ENCODE measurements at regions not wholly inside any gene's neighbourhood (a gene's known extent, or its start where the extent isn't known, plus 50 kb on each side); places are given as distances from the start of the nearest gene placed in this dataset.

GRCh38 chr5:161167016-161167767 is 315.2 kb upstream of the ATP10B start:
- H3K36me3 ChIP-seq: no peaks in the 10 kb centered on the region
- intact Hi-C loops (cut with DNase I): no loop called here
- H3K9me3 ChIP-seq: peaks cover 0 to 7% (median 0%) of the 10 kb centered on the region in 12 donors
- H3K27ac ChIP-seq: no peak overlapping the region
- H3K4me3 ChIP-seq: no peak overlapping the region
- H3K27me3 ChIP-seq: no peaks in the 10 kb centered on the region
- TF ChIP-seq POLR2A (IDR thresholded peaks at IDR 0.05) (no peak), CTCF (IDR thresholded peaks at IDR 0.05) (no peak)
- no peaks in the 10 kb centered on the region for H3K4me1 ChIP-seq
- DNase-seq: no peak
- no peak for ATAC-seq
- 74 to 82% (median 79%) methylated on average over 6 of the region's 6 CpGs for WGBS, 4 donors

GRCh38 chr5:161165998-161166660 is 314.1 kb upstream of the ATP10B start:
- WGBS, 4 donors: 94 to 97% (median 96%) methylated on average over 21 to 30 of the region's 30 CpGs
- H3K27ac ChIP-seq: no peak overlapping the region
- H3K27me3 ChIP-seq: no peaks in the 10 kb centered on the region
- peak in 1 of 5 donors; percentile 53 for DNase-seq
- H3K4me1 ChIP-seq: no peaks in the 10 kb centered on the region
- intact Hi-C loops (cut with DNase I): no loop called here
- peaks cover 0 to 7% (median 0%) of the 10 kb centered on the region in 12 donors for H3K9me3 ChIP-seq
- ATAC-seq: no peak
- H3K36me3 ChIP-seq: no peaks in the 10 kb centered on the region
- no peak overlapping the region for H3K4me3 ChIP-seq
- no peak for TF ChIP-seq CTCF (IDR thresholded peaks at IDR 0.05)
- TF ChIP-seq POLR2A (IDR thresholded peaks at IDR 0.05): no peak

- intact Hi-C loops (cut with DNase I): no loop called here
- WGBS, 4 donors: 60 to 77% (median 66%) methylated on average over 2 of the region's 2 CpGs
- H3K36me3 ChIP-seq: no peaks in the 10 kb centered on the region
- ATAC-seq (no peak), DNase-seq (no peak)
- no peak overlapping the region for H3K27ac ChIP-seq
- peaks cover 0 to 3% (median 0%) of the 10 kb centered on the region in 12 donors for H3K9me3 ChIP-seq
- H3K27me3 ChIP-seq: no peaks in the 10 kb centered on the region
- no peaks in the 10 kb centered on the region for H3K4me1 ChIP-seq
- H3K4me3 ChIP-seq: no peak overlapping the region
- no peak for TF ChIP-seq CTCF (IDR thresholded peaks at IDR 0.05)
- TF ChIP-seq POLR2A (IDR thresholded peaks at IDR 0.05): no peak
These were observed 305.9 kb upstream of the ATP10B start for GRCh38 chr5:161157925-161158324.

- no peak for TF ChIP-seq CTCF (IDR thresholded peaks at IDR 0.05)
- no peak for TF ChIP-seq POLR2A (IDR thresholded peaks at IDR 0.05)
- Histone ChIP-seq H3K27me3 (no peaks in the 10 kb centered on the region), H3K4me1 (no peaks in the 10 kb centered on the region), H3K4me3 (no peak overlapping the region), H3K27ac (no peak overlapping the region), H3K36me3 (no peaks in the 10 kb centered on the region), H3K9me3 (peaks cover 0 to 3% (median 0%) of the 10 kb centered on the region in 12 donors)
- WGBS, 4 donors: 88 to 95% (median 92%) methylated on average over 1 of the region's 1 CpG
- no peak for DNase-seq
- intact Hi-C loops (cut with DNase I): no loop called here
- no peak for ATAC-seq
These were observed 303.4 kb upstream of the ATP10B start for GRCh38 chr5:161155451-161155850.
